Karpas-422 (cell line): ENCODE measurements at regions not wholly inside any gene's neighbourhood (a gene's known extent, or its start where the extent isn't known, plus 50 kb on each side); places are given as distances from the start of the nearest gene placed in this dataset.

ENCODE experiments used
- DNase-seq: peaks from one replicate; pipeline ENCODE4 v3.0.0-alpha.2; 2015
- H2AFZ ChIP-seq: fragments of 200-600 bp; sonication (generic); 2 replicates; pipeline ENCODE4 v1.6.1; 2014; ENCODE audit warnings: antibody characterized with exemption, low read length, mixed read lengths
- H3K27ac ChIP-seq: fragments of 200-600 bp; sonication (generic); 2 replicates; pipeline ENCODE4 v1.5.1; 2014; ENCODE audit warnings: mild to moderate bottlenecking, low read length, moderate library complexity
- H3K27me3 ChIP-seq: fragments of 200-600 bp; sonication (generic); 2 replicates; pipeline ENCODE4 v1.6.1; 2014; ENCODE audit warnings: low read length, mixed read lengths
- H3K36me3 ChIP-seq: fragments of 200-600 bp; sonication (generic); 2 replicates; pipeline ENCODE4 v1.6.1; 2014; ENCODE audit warnings: low read length, mixed read lengths; ENCODE audit not compliant: insufficient read depth
- H3K4me1 ChIP-seq: fragments of 200-600 bp; sonication (generic); 2 replicates; pipeline ENCODE4 v1.6.1; 2014; ENCODE audit warnings: mild to moderate bottlenecking, low read length, mixed read lengths
- H3K4me2 ChIP-seq: fragments of 200-600 bp; sonication (generic); 2 replicates; pipeline ENCODE4 v1.6.1; 2014; ENCODE audit warnings: low read length, low read depth, mild to moderate bottlenecking; ENCODE audit not compliant: poor library complexity, severe bottlenecking
- H3K4me3 ChIP-seq: fragments of 200-600 bp; sonication (generic); 2 replicates; pipeline ENCODE4 v1.5.1; 2014; ENCODE audit warnings: mild to moderate bottlenecking, antibody characterized with exemption, low read length, mixed read lengths
- H3K79me2 ChIP-seq: fragments of 200-600 bp; sonication (generic); 2 replicates; pipeline ENCODE4 v1.6.1; 2014; ENCODE audit warnings: mild to moderate bottlenecking, low read length, mixed read lengths
- H3K9ac ChIP-seq: fragments of 200-600 bp; sonication (generic); 2 replicates; pipeline ENCODE4 v1.6.0; 2014; ENCODE audit warnings: low read length
- H3K9me2 ChIP-seq: fragments of 200-600 bp; sonication (generic), shearing (Covaris generic); replicated peaks from 2 replicates; pipeline ENCODE4 v1.6.0; 2014; ENCODE audit warnings: mild to moderate bottlenecking, low read length, moderate library complexity; ENCODE audit not compliant: insufficient read depth
- H3K9me3 ChIP-seq: fragments of 300-700, 200-600 bp; sonication (generic); 2 replicates; pipeline ENCODE4 v1.6.1; 2014; ENCODE audit warnings: low read length, mixed read lengths
- H4K20me1 ChIP-seq: fragments of 200-600 bp; sonication (generic); 2 replicates; pipeline ENCODE4 v1.6.1; 2014; ENCODE audit warnings: mild to moderate bottlenecking, antibody characterized with exemption, low read length, low read depth; ENCODE audit not compliant: insufficient read depth
- small RNA-seq: library from RNA; depleted of rRNA; stranded (forward); fragments of <200 nt; gene quantifications from one replicate; pipeline ENCODE3, GENCODE V24; 2014

GRCh38 chr9:38120961-38121360 lies 51.9 kb upstream of the SHB start:
- no peak for DNase-seq
- Histone ChIP-seq H3K9me2 (no peaks in the 10 kb centered on the region), H3K4me3 (no peak overlapping the region), H3K4me1 (peaks cover 10% of the 10 kb centered on the region), H3K27ac (no peak overlapping the region), H3K79me2 (no peaks in the 10 kb centered on the region), H3K36me3 (no peaks in the 10 kb centered on the region), H4K20me1 (no peaks in the 10 kb centered on the region), H3K27me3 (no peaks in the 10 kb centered on the region), H3K4me2 (no peak overlapping the region), H3K9me3 (no peaks in the 10 kb centered on the region), H2AFZ (no peak overlapping the region), H3K9ac (no peak overlapping the region)

DNA sequence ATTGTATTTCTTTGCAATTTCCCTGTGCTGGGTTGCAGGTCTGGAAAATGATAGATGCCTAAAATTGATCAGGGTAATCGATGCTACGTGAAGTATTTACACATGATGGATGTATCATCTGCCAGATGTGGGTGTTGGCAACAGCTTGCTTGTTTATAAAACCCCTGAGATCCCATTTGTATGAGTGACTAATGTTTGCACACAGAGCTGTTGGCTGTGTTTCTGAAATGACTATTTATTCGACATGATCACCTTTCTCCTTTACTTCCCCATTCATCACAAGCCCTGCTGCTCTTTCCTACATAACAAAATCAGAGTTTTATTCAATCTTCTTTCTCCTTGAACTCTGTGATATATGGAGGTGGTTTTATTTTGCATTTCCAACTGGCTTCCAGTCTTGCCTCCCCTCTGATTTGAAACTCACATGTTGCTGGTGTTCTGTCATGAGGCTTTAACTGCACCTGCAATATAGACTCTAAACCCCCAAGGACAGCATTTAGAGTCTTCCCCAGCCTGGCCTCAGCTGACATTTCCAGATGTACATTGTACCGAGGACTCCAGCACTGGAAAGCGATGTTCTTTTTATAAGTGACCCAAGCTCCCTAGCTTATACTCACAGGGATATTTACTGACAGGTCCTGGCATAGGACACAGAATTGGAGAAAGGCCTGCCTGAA lies 50.7 kb upstream of the SHB start:
- no peak overlapping the region for H2AFZ ChIP-seq
- H3K9ac ChIP-seq, result no peak overlapping the region
- H3K4me2 ChIP-seq, result no peak overlapping the region
- H3K27ac ChIP-seq, result no peak overlapping the region
- H3K79me2 ChIP-seq, result no peaks in the 10 kb centered on the region
- H3K4me1 ChIP-seq, result peaks cover 10% of the 10 kb centered on the region
- no peaks in the 10 kb centered on the region for H3K9me2 ChIP-seq
- no peaks in the 10 kb centered on the region for H3K27me3 ChIP-seq
- DNase-seq, result no peak
- H3K4me3 ChIP-seq, result no peak overlapping the region
- no peaks in the 10 kb centered on the region for H3K9me3 ChIP-seq
- no peaks in the 10 kb centered on the region for H4K20me1 ChIP-seq
- H3K36me3 ChIP-seq, result no peaks in the 10 kb centered on the region

DNA sequence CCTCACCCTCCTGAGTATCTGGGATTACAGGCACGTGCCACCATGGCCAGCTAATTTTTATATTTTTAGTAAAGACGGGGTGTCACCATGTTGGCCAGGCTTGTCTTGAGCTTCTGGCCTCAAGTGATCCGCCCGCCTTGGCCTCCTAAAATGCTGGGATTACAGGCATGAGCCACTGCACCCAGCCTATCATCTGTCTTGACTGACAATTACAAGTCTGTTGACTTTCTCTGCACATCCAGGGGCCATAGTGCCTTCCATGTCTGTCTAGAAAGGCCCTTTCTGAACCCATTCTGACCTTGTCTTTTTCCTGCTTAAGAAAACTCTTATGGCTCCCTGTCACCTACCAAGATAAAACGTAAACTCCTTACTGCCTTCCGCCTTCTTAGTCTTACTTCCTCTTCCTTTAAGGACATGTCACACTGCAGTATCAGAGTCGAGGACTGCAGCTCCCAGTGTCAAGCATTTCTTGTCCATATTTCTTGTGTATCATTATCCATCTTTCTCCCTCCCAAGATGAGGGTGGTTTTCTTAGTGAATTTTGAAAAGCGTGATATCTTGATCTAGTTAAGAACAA lies 49.9 kb upstream of the SHB start:
- peak overlapping the region; percentile 56; the same call in 1 of the 2 replicates for H2AFZ ChIP-seq
- no peaks in the 10 kb centered on the region for H3K27me3 ChIP-seq
- H3K9me2 ChIP-seq, result no peaks in the 10 kb centered on the region
- no peaks in the 10 kb centered on the region for H4K20me1 ChIP-seq
- H3K36me3 ChIP-seq, result no peaks in the 10 kb centered on the region
- H3K4me1 ChIP-seq, result peaks cover 10% of the 10 kb centered on the region
- H3K79me2 ChIP-seq, result no peaks in the 10 kb centered on the region
- H3K9ac ChIP-seq, result no peak overlapping the region
- no peak overlapping the region for H3K27ac ChIP-seq
- H3K4me3 ChIP-seq, result no peak overlapping the region
- H3K9me3 ChIP-seq, result no peaks in the 10 kb centered on the region
- DNase-seq, result peak; percentile 57
- H3K4me2 ChIP-seq, result no peak overlapping the region

Small RNA genes lying in the stretch of these regions (small RNA-seq; reads per million reads assigned to genes)
- gene RF00096, result 0.36 reads per million
